OCI-LY7 (cell line): ENCODE measurements at regions not wholly inside any gene's neighbourhood (a gene's known extent, or its start where the extent isn't known, plus 50 kb on each side); places are given as distances from the start of the nearest gene placed in this dataset.

ENCODE experiments used
- BruUV-seq: library from RNA; stranded (reverse); fragments of 400-500 nt; replicated peaks from 2 replicates; lab custom pipeline; 2021; lab: Mats Ljungman, UMichigan
- CTCF ChIA-PET: fragments of 300-600 bp; sonication (Branson Sonifier 250); formaldehyde crosslinking; loops from one replicate; lab custom pipeline; 2022; ENCODE audit warnings: antibody characterized with exemption; ENCODE audit not compliant: unreplicated experiment; lab: Charles Lee
- POLR2A ChIA-PET: fragments of 300-600 bp; sonication (Branson Sonifier 250); formaldehyde crosslinking; loops from one replicate; lab custom pipeline; 2022; ENCODE audit warnings: antibody characterized with exemption; lab: Charles Lee
- DNase-seq: peaks from one replicate; pipeline ENCODE4 v3.0.0-alpha.2; 2015; ENCODE audit warnings: low spot score
- H2AFZ ChIP-seq: fragments of 200-600 bp; sonication (generic), shearing (Covaris generic); 2 replicates; pipeline ENCODE4 v1.6.1; 2014; ENCODE audit warnings: mild to moderate bottlenecking, antibody characterized with exemption, low read length, moderate library complexity
- H3K27ac ChIP-seq: fragments of 200-600 bp; sonication (generic); 2 replicates; pipeline ENCODE4 v1.5.1; 2014; ENCODE audit warnings: mixed run types, low read depth, mild to moderate bottlenecking, moderate library complexity, low read length, inconsistent platforms; ENCODE audit not compliant: poor library complexity, severe bottlenecking
- H3K36me3 ChIP-seq: fragments of 200-600 bp; sonication (generic); 2 replicates; pipeline ENCODE4 v1.6.1; 2014; ENCODE audit warnings: mild to moderate bottlenecking, antibody characterized with exemption, low read length, moderate library complexity, mixed read lengths; ENCODE audit not compliant: insufficient read depth
- H3K4me1 ChIP-seq: fragments of 200-600 bp; sonication (generic); 2 replicates; pipeline ENCODE4 v1.5.1; 2014; ENCODE audit warnings: mild to moderate bottlenecking, low read length; ENCODE audit not compliant: insufficient read depth, poor library complexity, severe bottlenecking
- H3K4me2 ChIP-seq: fragments of 200-600 bp; sonication (generic); 2 replicates; pipeline ENCODE4 v1.6.1; 2014; ENCODE audit warnings: mild to moderate bottlenecking, low read length
- H3K4me3 ChIP-seq: fragments of 200-600 bp; sonication (generic); 2 replicates; pipeline ENCODE4 v1.5.1; 2014; ENCODE audit warnings: mild to moderate bottlenecking, low read depth, low read length; ENCODE audit not compliant: poor library complexity, severe bottlenecking
- H3K79me2 ChIP-seq: fragments of 200-600 bp; sonication (generic); 2 replicates; pipeline ENCODE4 v1.6.1; 2016; ENCODE audit warnings: low read depth, mild to moderate bottlenecking, low read length, moderate library complexity, mixed read lengths; ENCODE audit not compliant: insufficient read depth
- H3K9me2 ChIP-seq: fragments of 200-600 bp; sonication (generic); 2 replicates; pipeline ENCODE4 v1.6.1; 2016; ENCODE audit warnings: mild to moderate bottlenecking, low read length, mixed read lengths; ENCODE audit not compliant: insufficient read depth
- H3K9me3 ChIP-seq: fragments of 200-600 bp; sonication (generic); 2 replicates; pipeline ENCODE4 v1.6.1; 2014; ENCODE audit warnings: mild to moderate bottlenecking, mixed run types, low read length, mixed read lengths
- H4K20me1 ChIP-seq: fragments of 200-600 bp; sonication (generic); 2 replicates; pipeline ENCODE4 v1.6.1; 2014; ENCODE audit warnings: mild to moderate bottlenecking, antibody characterized with exemption, low read length, moderate library complexity, mixed read lengths; ENCODE audit not compliant: insufficient read depth
- CTCF ChIP-seq: fragments of 200-600 bp; sonication (generic); conservative IDR thresholded peaks from 2 replicates; pipeline ENCODE4 v1.5.1; 2014; ENCODE audit warnings: mild to moderate bottlenecking, antibody characterized with exemption, low read length, moderate library complexity, mixed read lengths
- EZH2phosphoT487 ChIP-seq: fragments of 200-600 bp; sonication (generic); IDR thresholded peaks from 2 replicates; pipeline ENCODE4 v1.6.1; 2018; ENCODE audit warnings: low read depth, borderline replicate concordance, mild to moderate bottlenecking, mixed run types, antibody characterized with exemption, low read length, moderate library complexity, mixed read lengths
- intact Hi-C: fragments of 100-400 bp; cut with micrococcal nuclease; formaldehyde crosslinking; loops from one replicate; pipeline ENCODE4 v1.10.0; 2022; ENCODE audit not compliant: unreplicated experiment

- Histone ChIP-seq H2AFZ (no peak overlapping the region), H3K4me2 (no peak overlapping the region), H3K9me3 (no peaks in the 10 kb centered on the region), H3K79me2 (no peaks in the 10 kb centered on the region), H3K27ac (no peak overlapping the region), H3K4me1 (no peaks in the 10 kb centered on the region), H3K4me3 (no peak overlapping the region), H3K36me3 (no peaks in the 10 kb centered on the region), H4K20me1 (no peaks in the 10 kb centered on the region), H3K9me2 (no peaks in the 10 kb centered on the region)
- no peak for DNase-seq
- intact Hi-C loops = no loop called here
- ChIA-PET POLR2A (no interaction called here), CTCF (no interaction called here)
- TF ChIP-seq CTCF (no peak), EZH2phosphoT487 (no peak)
- no TSS peak for BruUV-seq
Measured at GRCh38 chr4:142917678-142918077, 71.6 kb upstream of the INPP4B start.

- intact Hi-C loops = no loop called here
- no peaks in the 10 kb centered on the region for H3K36me3 ChIP-seq
Measured at GRCh38 chr4:142922720-142923119, 76.6 kb upstream of the INPP4B start.

GRCh38 chr4:142923619-142924018 is 77.5 kb upstream of the INPP4B start:
- Histone ChIP-seq H3K4me3 (no peak overlapping the region), H3K9me2 (no peaks in the 10 kb centered on the region), H3K4me1 (no peaks in the 10 kb centered on the region), H3K4me2 (no peak overlapping the region), H4K20me1 (no peaks in the 10 kb centered on the region), H3K27ac (no peak overlapping the region), H3K79me2 (no peaks in the 10 kb centered on the region), H2AFZ (no peak overlapping the region), H3K36me3 (no peaks in the 10 kb centered on the region), H3K9me3 (no peaks in the 10 kb centered on the region)
- POLR2A ChIA-PET = no interaction called here
- CTCF ChIA-PET = no interaction called here
- intact Hi-C loops = no loop called here
- no peak for DNase-seq
- TF ChIP-seq CTCF (no peak), EZH2phosphoT487 (no peak)
- no TSS peak for BruUV-seq

More at GRCh38 chr4:142922720-142923119, 76.6 kb upstream of the INPP4B start:
- Histone ChIP-seq H3K79me2 (no peaks in the 10 kb centered on the region), H3K27ac (no peak overlapping the region), H2AFZ (no peak overlapping the region), H3K9me3 (no peaks in the 10 kb centered on the region), H3K4me2 (no peak overlapping the region), H3K9me2 (no peaks in the 10 kb centered on the region), H3K4me1 (no peaks in the 10 kb centered on the region), H4K20me1 (no peaks in the 10 kb centered on the region), H3K4me3 (no peak overlapping the region)
- no peak for DNase-seq
- no TSS peak for BruUV-seq
- CTCF ChIA-PET = no interaction called here
- POLR2A ChIA-PET = no interaction called here
- TF ChIP-seq CTCF = no peak
- TF ChIP-seq EZH2phosphoT487 = no peak
